H9 (cell line): ENCODE measurements at regions not wholly inside any gene's neighbourhood (a gene's known extent, or its start where the extent isn't known, plus 50 kb on each side); places are given as distances from the start of the nearest gene placed in this dataset.

Experiments used
- DNase-seq: peaks from one replicate; pipeline ENCODE4 v3.0.0-alpha.2; 2017
- H2AFZ ChIP-seq: one replicate; pipeline ENCODE4 v1.6.1; 2013; ENCODE audit warnings: mild to moderate bottlenecking, low read length, control low read depth, moderate library complexity
- H2AK5ac ChIP-seq: 2 replicates; pipeline ENCODE4 v1.6.1; 2013; ENCODE audit warnings: low read length, control low read depth, mixed read lengths; ENCODE audit not compliant: insufficient read length
- H2BK120ac ChIP-seq: one replicate; pipeline ENCODE4 v1.6.1; 2013; ENCODE audit warnings: low read depth, mild to moderate bottlenecking, low read length, control low read depth, inconsistent platforms; ENCODE audit not compliant: poor library complexity, severe bottlenecking
- H2BK12ac ChIP-seq: 2 replicates; pipeline ENCODE4 v1.6.1; 2013; ENCODE audit warnings: low read length, control low read depth, mixed read lengths, low read depth; ENCODE audit not compliant: insufficient read length
- H2BK15ac ChIP-seq: 2 replicates; pipeline ENCODE4 v1.6.1; 2013; ENCODE audit warnings: low read depth, low read length, control low read depth
- H2BK20ac ChIP-seq: one replicate; pipeline ENCODE4 v1.6.1; 2013; ENCODE audit warnings: low read depth, mild to moderate bottlenecking, low read length, control low read depth, inconsistent platforms; ENCODE audit not compliant: poor library complexity, severe bottlenecking
- H2BK5ac ChIP-seq: 2 replicates; pipeline ENCODE4 v1.6.1; 2013; ENCODE audit warnings: low read length, control low read depth, mixed read lengths; ENCODE audit not compliant: insufficient read length
- H3K14ac ChIP-seq: 2 replicates; pipeline ENCODE4 v1.6.1; 2013; ENCODE audit warnings: low read length, control low read depth; ENCODE audit not compliant: insufficient read depth
- H3K18ac ChIP-seq: 2 replicates; pipeline ENCODE4 v1.6.1; 2013; ENCODE audit warnings: low read depth, mild to moderate bottlenecking, mixed read lengths, low read length, control low read depth; ENCODE audit not compliant: insufficient read length
- H3K23ac ChIP-seq: 2 replicates; pipeline ENCODE4 v1.6.1; 2013; ENCODE audit warnings: low read length, control low read depth, mixed read lengths, low read depth; ENCODE audit not compliant: insufficient read length
- H3K23me2 ChIP-seq: 2 replicates; pipeline ENCODE4 v1.6.1; 2013; ENCODE audit warnings: low read depth, mild to moderate bottlenecking, mixed read lengths, low read length, control low read depth; ENCODE audit not compliant: insufficient read length, poor library complexity, severe bottlenecking
- H3K27ac ChIP-seq: 2 replicates; pipeline ENCODE4 v1.5.1; 2013; ENCODE audit warnings: low read length, control low read depth, mixed read lengths, low read depth; ENCODE audit not compliant: insufficient read length
- H3K27me3 ChIP-seq: 2 replicates; pipeline ENCODE4 v1.6.1; 2013; ENCODE audit warnings: low read length, control low read depth, inconsistent platforms; ENCODE audit not compliant: insufficient read depth
- H3K4ac ChIP-seq: 2 replicates; pipeline ENCODE4 v1.6.1; 2013; ENCODE audit warnings: low read depth, mild to moderate bottlenecking, control low read depth, inconsistent platforms, low read length, moderate library complexity
- H3K4me1 ChIP-seq: 2 replicates; pipeline ENCODE4 v1.6.1; 2013; ENCODE audit warnings: low read length, control low read depth, inconsistent platforms; ENCODE audit not compliant: insufficient read depth
- H3K4me2 ChIP-seq: 2 replicates; pipeline ENCODE4 v1.6.1; 2013; ENCODE audit warnings: low read length, control low read depth, mixed read lengths; ENCODE audit not compliant: insufficient read length, insufficient read depth
- H3K56ac ChIP-seq: 2 replicates; pipeline ENCODE4 v1.6.1; 2013; ENCODE audit warnings: low read depth, mild to moderate bottlenecking, mixed read lengths, low read length, control low read depth; ENCODE audit not compliant: insufficient read length
- H3K79me1 ChIP-seq: 2 replicates; pipeline ENCODE4 v1.6.1; 2013; ENCODE audit warnings: low read depth, mild to moderate bottlenecking, moderate library complexity, low read length, control low read depth, inconsistent platforms; ENCODE audit not compliant: insufficient read depth, poor library complexity, severe bottlenecking
- H3K79me2 ChIP-seq: 2 replicates; pipeline ENCODE4 v1.6.1; 2013; ENCODE audit warnings: low read length, control low read depth, inconsistent platforms; ENCODE audit not compliant: insufficient read depth
- H3K9ac ChIP-seq: 2 replicates; pipeline ENCODE4 v1.6.1; 2013; ENCODE audit warnings: low read length, control low read depth, mixed read lengths; ENCODE audit not compliant: insufficient read length; ENCODE audit errors: extremely low read depth
- H3K9me3 ChIP-seq: one replicate; pipeline ENCODE4 v1.6.1; 2013; ENCODE audit warnings: low read depth, low read length, inconsistent platforms; ENCODE audit not compliant: control insufficient read depth
- H3T11ph ChIP-seq: one replicate; pipeline ENCODE4 v1.6.1; 2013; ENCODE audit warnings: mild to moderate bottlenecking, low read length, control low read depth, inconsistent platforms
- H4K20me1 ChIP-seq: one replicate; pipeline ENCODE4 v1.6.1; 2013; ENCODE audit not compliant: control insufficient read depth, insufficient read length, insufficient read depth
- H4K5ac ChIP-seq: 2 replicates; pipeline ENCODE4 v1.6.1; 2013; ENCODE audit warnings: low read depth, mild to moderate bottlenecking, mixed read lengths, low read length, control low read depth; ENCODE audit not compliant: insufficient read length
- H4K8ac ChIP-seq: replicated peaks from 2 replicates; pipeline ENCODE4 v1.6.1; 2013; ENCODE audit warnings: low read length, control low read depth, mixed read lengths, low read depth; ENCODE audit not compliant: insufficient read length
- H4K91ac ChIP-seq: 2 replicates; pipeline ENCODE4 v1.6.1; 2013; ENCODE audit warnings: low read depth, mild to moderate bottlenecking, moderate library complexity, mixed read lengths, low read length, control low read depth; ENCODE audit not compliant: insufficient read length
- H3K27ac Mint-ChIP-seq, 3 experiments: 2 replicates in 2 of 3; 3 replicates in 1 of 3; pipeline ENCODE4 v1.8.0; 2020 to 2021; ENCODE audit warnings: mixed read lengths in 3 of 3, mild to moderate bottlenecking in 1 of 3, moderate library complexity in 1 of 3
- H3K27me3 Mint-ChIP-seq: 2 replicates; pipeline ENCODE4 v1.8.0; 2021; ENCODE audit warnings: low read depth, mild to moderate bottlenecking, moderate library complexity, mixed read lengths
- H3K36me3 Mint-ChIP-seq, 3 experiments: 2 replicates in 2 of 3; 3 replicates in 1 of 3; pipeline ENCODE4 v1.8.0; 2020 to 2021; ENCODE audit warnings: low read depth in 3 of 3, mixed read lengths in 3 of 3; ENCODE audit not compliant: insufficient read depth in 1 of 3
- H3K4me1 Mint-ChIP-seq, 2 experiments: 2 replicates each; pipeline ENCODE4 v1.8.0; 2020; ENCODE audit warnings: mixed read lengths in 2 of 2
- H3K4me3 Mint-ChIP-seq, 2 experiments: 2 replicates in 1 of 2; 3 replicates in 1 of 2; pipeline ENCODE4 v1.8.0; 2020 to 2021; ENCODE audit warnings: mild to moderate bottlenecking in 2 of 2, mixed read lengths in 2 of 2, moderate library complexity in 1 of 2
- H3K9me3 Mint-ChIP-seq, 2 experiments: 2 replicates in 1 of 2; 3 replicates in 1 of 2; pipeline ENCODE4 v1.8.0; 2020; ENCODE audit warnings: mild to moderate bottlenecking in 2 of 2, mixed read lengths in 2 of 2, moderate library complexity in 1 of 2
- CTCF ChIP-seq: fragments of 200-600 bp; sonication (generic); conservative IDR thresholded peaks from 3 replicates; pipeline ENCODE4 v1.8.0; 2021; ENCODE audit warnings: antibody characterized with exemption, mild to moderate bottlenecking
- WGBS: extraction: QIAGEN DNeasy Blood & Tissue Kit; methylation state at CpG from one replicate; pipeline ENCODE4 v1.1.7; 2013; ENCODE audit warnings: missing lambda C conversion rate, low lambda C conversion rate, mixed read lengths; ENCODE audit not compliant: insufficient read length; ENCODE audit errors: extremely low coverage; 5-methylcytosine and 5-hydroxymethylcytosine counted together

- no peaks in the 10 kb centered on the region for H3K9me3 Mint-ChIP-seq
- no peak overlapping the region for H2BK120ac ChIP-seq
- H3K9me3 ChIP-seq, result no peaks in the 10 kb centered on the region
- no peak overlapping the region for H3K4me3 Mint-ChIP-seq
- H3K4me2 ChIP-seq, result no peak overlapping the region
- H2BK15ac ChIP-seq, result no peak overlapping the region
- H3K4ac ChIP-seq, result no peak overlapping the region
- no peak overlapping the region for H2AFZ ChIP-seq
- H4K8ac ChIP-seq, result no peak overlapping the region
- H3K23ac ChIP-seq, result no peak overlapping the region
- no peaks in the 10 kb centered on the region for H4K20me1 ChIP-seq
- H3K4me1 Mint-ChIP-seq, result no peaks in the 10 kb centered on the region
- no peaks in the 10 kb centered on the region for H3K79me1 ChIP-seq
- H3K9ac ChIP-seq, result no peak overlapping the region
- H2BK12ac ChIP-seq, result no peak overlapping the region
- TF ChIP-seq CTCF, result no peak
- no peak overlapping the region for H3K27ac ChIP-seq
- no peaks in the 10 kb centered on the region for H3K4me1 ChIP-seq
- no peak overlapping the region for H3K27ac Mint-ChIP-seq
- H3T11ph ChIP-seq, result no peak overlapping the region
- H3K27me3 Mint-ChIP-seq, result no peaks in the 10 kb centered on the region
- H2AK5ac ChIP-seq, result no peak overlapping the region
- no peaks in the 10 kb centered on the region for H3K23me2 ChIP-seq
- H4K5ac ChIP-seq, result no peak overlapping the region
- H3K18ac ChIP-seq, result no peak overlapping the region
- no CpG with 5 or more reads among the region's 4 CpGs for WGBS
- no peak overlapping the region for H4K91ac ChIP-seq
- no peaks in the 10 kb centered on the region for H3K36me3 Mint-ChIP-seq
- no peak overlapping the region for H2BK5ac ChIP-seq
- DNase-seq, result no peak
- no peak overlapping the region for H3K56ac ChIP-seq
- H3K79me2 ChIP-seq, result no peaks in the 10 kb centered on the region
- no peak overlapping the region for H3K14ac ChIP-seq
- H3K27me3 ChIP-seq, result no peaks in the 10 kb centered on the region
- no peak overlapping the region for H2BK20ac ChIP-seq
Observed at GRCh38 chr2:211170843-211171242, 614.4 kb downstream of the CPS1 start.
